Adipocyte (in vitro differentiated cells): ENCODE measurements at regions not wholly inside any gene's neighbourhood (a gene's known extent, or its start where the extent isn't known, plus 50 kb on each side); places are given as distances from the start of the nearest gene placed in this dataset.

Experiments used
- DNase-seq: peaks from one replicate; pipeline ENCODE4 v3.0.0-alpha.2; 2015; ENCODE audit warnings: low read depth
- H3K27me3 ChIP-seq: replicated peaks from 2 replicates; pipeline ENCODE4 v1.7.0; 2013; ENCODE audit warnings: mild to moderate bottlenecking, low read length, moderate library complexity; ENCODE audit not compliant: control insufficient read depth, insufficient read depth
- H3K36me3 ChIP-seq: 2 replicates; pipeline ENCODE4 v1.7.0; 2013; ENCODE audit warnings: low read length, mild to moderate bottlenecking, moderate library complexity; ENCODE audit not compliant: control insufficient read depth, insufficient read depth, severe bottlenecking
- H3K4me1 ChIP-seq: 2 replicates; pipeline ENCODE4 v1.7.0; 2013; ENCODE audit warnings: mild to moderate bottlenecking, low read length, moderate library complexity; ENCODE audit not compliant: control insufficient read depth, insufficient read depth
- H3K4me3 ChIP-seq: 2 replicates; pipeline ENCODE4 v1.7.0; 2013; ENCODE audit warnings: mild to moderate bottlenecking, low read length, moderate library complexity
- H3K9ac ChIP-seq: 2 replicates; pipeline ENCODE4 v1.7.0; 2013; ENCODE audit warnings: mild to moderate bottlenecking, low read length, moderate library complexity
- H3K9me3 ChIP-seq: 2 replicates; pipeline ENCODE4 v1.7.0; 2013; ENCODE audit warnings: mild to moderate bottlenecking, low read length, moderate library complexity; ENCODE audit not compliant: control insufficient read depth

DNA sequence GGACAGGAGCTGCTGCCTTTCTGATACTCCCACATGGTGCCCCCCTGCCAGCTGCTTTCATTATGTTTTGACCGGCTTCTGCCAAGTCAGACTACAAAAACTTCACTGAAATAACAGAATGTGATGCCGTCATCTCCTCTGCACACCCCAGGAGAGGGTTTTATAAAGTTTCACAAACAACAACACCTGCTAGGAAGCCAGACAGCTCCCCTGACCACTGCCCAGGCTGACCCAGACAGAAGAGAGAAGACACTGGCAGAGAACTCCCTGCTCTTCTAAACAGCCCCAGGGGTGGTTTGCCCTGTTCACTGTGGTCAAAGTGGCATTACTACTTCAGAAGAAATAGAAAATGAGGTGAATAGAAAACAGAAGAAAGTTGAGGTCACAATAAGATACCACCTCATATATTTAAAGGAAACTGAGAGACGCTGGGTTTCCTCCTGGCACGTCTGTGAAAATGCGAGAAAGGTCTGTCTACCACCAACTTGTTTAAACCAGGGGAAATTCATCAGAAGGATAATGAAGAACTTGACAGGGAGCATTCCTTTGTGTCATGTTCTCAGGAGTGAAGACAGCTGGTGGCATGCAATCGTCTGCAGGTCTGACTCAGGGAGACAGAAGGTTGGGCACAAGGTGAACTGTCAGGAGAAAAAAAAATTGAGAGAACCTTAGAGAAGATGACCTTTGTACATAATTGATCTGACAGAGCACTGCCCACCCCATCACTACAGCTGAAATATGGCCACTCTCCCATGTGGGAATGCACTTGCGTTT lies 119.0 kb upstream of the NFIA start:
- DNase-seq = no peak
- no peaks in the 10 kb centered on the region for H3K36me3 ChIP-seq

DNA sequence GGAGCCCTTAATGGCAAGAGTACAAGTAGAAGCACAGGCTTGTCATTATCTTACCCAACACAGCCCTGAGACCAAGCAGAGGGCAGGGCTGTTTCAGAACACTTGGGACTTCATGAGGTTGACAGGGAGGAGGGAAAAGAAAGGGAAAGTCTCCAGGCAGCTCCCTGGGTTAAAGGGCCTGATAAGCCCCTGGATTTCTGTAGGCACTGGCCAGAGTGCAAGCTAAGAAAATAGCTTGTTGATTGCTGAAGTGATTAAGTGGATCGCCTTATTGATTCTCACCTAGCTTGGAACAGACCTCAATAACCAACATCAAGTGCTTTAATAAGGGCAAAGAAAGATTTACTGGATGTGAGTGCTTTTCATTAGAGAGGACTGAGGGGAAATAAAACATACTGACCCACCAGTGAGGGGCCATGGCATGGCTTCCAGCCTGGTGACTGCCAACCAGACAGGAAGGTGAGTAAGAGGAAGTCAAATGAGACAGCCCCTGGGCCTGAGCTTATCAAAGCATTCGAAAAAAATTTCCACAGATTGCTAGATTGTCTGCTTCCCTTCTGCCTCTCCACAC lies 121.4 kb upstream of the NFIA start:
- no peaks in the 10 kb centered on the region for H3K27me3 ChIP-seq
- no peak overlapping the region for H3K9ac ChIP-seq
- peaks cover 9% of the 10 kb centered on the region for H3K9me3 ChIP-seq
- no peaks in the 10 kb centered on the region for H3K36me3 ChIP-seq
- H3K4me1 ChIP-seq = peaks cover 7% of the 10 kb centered on the region
- H3K4me3 ChIP-seq = no peak overlapping the region
- DNase-seq = no peak

More for the DNA sequence above, 119.0 kb upstream of the NFIA start:
- Histone ChIP-seq H3K4me3 (no peak overlapping the region), H3K4me1 (peaks cover 7% of the 10 kb centered on the region), H3K9ac (no peak overlapping the region), H3K27me3 (no peaks in the 10 kb centered on the region), H3K9me3 (peaks cover 9% of the 10 kb centered on the region)

DNA sequence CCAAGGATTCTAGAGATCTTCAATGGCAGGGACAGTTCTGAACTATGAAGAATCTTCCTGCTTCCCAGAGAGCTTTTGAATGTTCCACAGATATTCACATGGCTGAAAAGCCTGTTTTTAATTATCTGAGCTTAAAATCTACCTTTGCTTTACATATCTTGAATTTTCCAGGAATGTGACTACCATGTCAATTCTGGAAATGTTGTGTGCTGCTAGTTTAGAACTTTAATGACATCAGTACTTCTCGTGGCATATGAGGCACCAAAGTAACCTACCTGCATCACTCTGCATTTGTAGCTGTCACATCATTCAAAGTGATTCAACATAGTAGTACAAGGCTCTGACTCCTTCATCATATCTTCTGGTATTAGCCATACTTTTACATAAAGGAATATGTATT lies 122.7 kb upstream of the NFIA start:
- no peaks in the 10 kb centered on the region for H3K36me3 ChIP-seq
- peaks cover 7% of the 10 kb centered on the region for H3K9me3 ChIP-seq
- H3K4me1 ChIP-seq = peaks cover 7% of the 10 kb centered on the region
- DNase-seq = no peak
- no peak overlapping the region for H3K4me3 ChIP-seq
- no peaks in the 10 kb centered on the region for H3K27me3 ChIP-seq
- no peak overlapping the region for H3K9ac ChIP-seq

DNA sequence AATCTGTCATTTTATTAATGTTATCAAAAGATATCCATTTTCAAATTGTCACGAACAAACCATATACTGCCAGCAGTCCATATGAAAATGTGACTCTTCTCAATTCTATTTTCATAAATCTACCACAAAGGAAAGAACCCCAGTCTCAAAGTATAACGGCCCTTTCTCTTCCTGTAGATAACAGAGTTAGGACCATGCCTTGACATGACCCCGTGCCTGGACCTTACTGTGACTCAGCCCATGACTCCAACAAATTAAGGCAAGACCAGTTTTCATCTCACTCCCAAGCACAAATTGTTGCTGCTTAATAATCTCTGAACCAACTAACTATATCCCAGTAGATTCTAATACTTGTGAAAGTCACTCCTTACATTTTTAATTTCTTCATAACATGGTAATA lies 124.4 kb upstream of the NFIA start:
- Histone ChIP-seq H3K9me3 (peaks cover 8% of the 10 kb centered on the region), H3K36me3 (no peaks in the 10 kb centered on the region), H3K27me3 (no peaks in the 10 kb centered on the region), H3K9ac (no peak overlapping the region), H3K4me3 (no peak overlapping the region), H3K4me1 (peaks cover 7% of the 10 kb centered on the region)
- no peak for DNase-seq

DNA sequence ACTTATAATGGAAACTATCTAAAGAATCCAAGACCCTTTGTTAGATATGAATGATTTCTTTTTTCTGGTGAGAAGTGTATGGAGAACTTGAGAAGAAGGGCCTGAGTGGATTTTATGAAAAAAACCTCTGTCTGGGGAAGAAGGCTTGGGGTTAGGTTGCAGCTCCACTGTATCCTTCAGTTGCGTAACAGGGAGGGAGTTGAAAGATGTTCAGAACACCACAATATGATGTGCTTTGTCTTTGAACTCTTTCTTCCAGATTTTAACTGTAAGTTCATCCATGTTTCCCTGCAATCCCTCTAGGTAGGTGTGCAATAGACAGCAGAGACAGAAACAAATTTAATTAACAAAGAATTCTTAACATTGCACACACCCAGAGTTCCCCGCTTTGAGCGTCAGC lies 125.8 kb upstream of the NFIA start:
- Histone ChIP-seq H3K4me1 (peaks cover 7% of the 10 kb centered on the region), H3K36me3 (no peaks in the 10 kb centered on the region), H3K27me3 (peaks cover 8% of the 10 kb centered on the region), H3K4me3 (no peak overlapping the region), H3K9me3 (peaks cover 8% of the 10 kb centered on the region), H3K9ac (no peak overlapping the region)
- DNase-seq = peak; percentile 39

DNA sequence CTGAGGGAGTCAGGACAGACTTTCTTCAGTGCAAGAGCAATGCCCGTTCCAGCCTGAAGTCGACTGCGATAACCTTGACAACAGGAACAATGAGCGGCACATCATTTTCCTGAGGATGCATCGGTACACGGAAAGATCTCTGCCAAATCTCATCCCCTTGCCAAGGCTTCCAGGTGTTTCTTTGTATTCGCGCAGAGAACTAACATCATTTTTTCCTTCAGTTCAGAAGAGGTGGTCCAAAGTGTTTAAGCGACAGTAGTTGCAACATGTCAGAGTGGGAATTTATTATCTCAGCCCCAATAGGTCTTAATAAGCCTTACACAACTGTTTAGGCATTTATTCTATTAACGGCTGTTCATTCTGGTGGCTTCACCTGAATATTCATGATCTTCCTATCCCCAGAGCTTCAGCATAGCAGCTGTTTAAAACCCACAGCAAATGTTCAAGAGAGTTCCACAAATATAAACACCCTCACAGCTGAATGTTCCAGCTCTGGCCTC lies 129.7 kb upstream of the NFIA start:
- no peak overlapping the region for H3K4me3 ChIP-seq
- peaks cover 8% of the 10 kb centered on the region for H3K9me3 ChIP-seq
- no peak for DNase-seq
- H3K27me3 ChIP-seq = peaks cover 23% of the 10 kb centered on the region
- no peak overlapping the region for H3K9ac ChIP-seq
- no peaks in the 10 kb centered on the region for H3K36me3 ChIP-seq
- H3K4me1 ChIP-seq = no peaks in the 10 kb centered on the region

DNA sequence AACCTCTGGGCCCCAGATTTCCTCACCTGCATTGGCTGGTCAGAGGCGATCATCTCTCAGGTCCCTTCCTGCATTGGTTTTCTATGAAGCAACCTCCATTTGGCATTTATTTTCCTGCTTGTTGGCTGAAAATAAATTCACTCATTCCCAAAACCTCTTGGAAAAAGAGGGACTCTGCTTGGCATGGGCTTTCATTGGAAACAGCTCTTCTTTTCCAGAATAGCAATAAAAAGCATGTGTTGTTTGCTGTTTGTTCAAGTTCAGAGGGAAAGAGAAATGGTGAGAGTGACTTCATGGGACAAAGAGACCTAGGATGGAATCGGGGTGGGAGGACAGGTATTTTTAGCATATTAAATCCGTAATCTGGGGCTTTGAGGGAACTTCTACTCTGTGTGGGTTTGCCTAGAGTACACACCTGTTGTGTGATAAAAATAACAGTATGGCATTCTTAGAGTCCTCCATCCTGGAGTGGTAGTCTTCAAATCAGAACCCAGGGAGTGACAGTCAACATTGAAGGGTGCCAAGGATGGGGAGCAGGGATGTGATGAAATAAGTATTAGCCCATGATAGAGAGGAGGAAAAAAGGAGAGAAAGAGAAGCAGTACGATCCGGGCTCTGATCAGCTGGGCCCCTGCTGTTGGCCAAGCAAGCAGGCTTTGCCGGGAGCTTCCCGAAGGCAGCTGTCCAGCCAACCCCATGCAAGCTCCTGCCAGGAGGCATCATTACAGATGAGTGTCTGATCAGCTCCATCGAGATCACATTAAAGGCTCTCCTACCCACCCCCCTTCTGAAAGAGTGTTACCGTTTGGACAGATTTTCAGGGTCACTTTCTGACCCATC lies 131.9 kb upstream of the NFIA start:
- no peak for DNase-seq
- Histone ChIP-seq H3K9me3 (peaks cover 8% of the 10 kb centered on the region), H3K27me3 (peaks cover 23% of the 10 kb centered on the region), H3K4me3 (no peak overlapping the region), H3K9ac (no peak overlapping the region), H3K4me1 (no peaks in the 10 kb centered on the region), H3K36me3 (no peaks in the 10 kb centered on the region)

DNA sequence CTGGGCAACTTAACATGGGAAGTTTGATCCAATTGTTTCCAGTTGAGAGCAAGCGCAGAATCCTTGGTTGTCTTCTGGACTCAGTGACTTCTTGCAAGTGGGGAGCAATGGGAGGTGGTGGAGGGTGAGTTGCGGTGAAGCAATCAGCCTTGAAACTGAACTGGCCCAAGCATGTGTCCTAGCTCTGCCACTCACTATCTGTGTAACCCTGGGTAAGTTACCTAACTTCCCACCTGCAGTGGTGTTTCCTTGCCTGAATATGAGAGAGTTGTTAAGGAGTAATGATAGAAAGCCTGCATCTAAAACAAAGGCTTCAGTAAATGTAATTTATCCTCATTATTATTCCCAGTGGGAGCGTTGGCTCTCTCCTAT lies 132.5 kb upstream of the NFIA start:
- no peak for DNase-seq

DNA sequence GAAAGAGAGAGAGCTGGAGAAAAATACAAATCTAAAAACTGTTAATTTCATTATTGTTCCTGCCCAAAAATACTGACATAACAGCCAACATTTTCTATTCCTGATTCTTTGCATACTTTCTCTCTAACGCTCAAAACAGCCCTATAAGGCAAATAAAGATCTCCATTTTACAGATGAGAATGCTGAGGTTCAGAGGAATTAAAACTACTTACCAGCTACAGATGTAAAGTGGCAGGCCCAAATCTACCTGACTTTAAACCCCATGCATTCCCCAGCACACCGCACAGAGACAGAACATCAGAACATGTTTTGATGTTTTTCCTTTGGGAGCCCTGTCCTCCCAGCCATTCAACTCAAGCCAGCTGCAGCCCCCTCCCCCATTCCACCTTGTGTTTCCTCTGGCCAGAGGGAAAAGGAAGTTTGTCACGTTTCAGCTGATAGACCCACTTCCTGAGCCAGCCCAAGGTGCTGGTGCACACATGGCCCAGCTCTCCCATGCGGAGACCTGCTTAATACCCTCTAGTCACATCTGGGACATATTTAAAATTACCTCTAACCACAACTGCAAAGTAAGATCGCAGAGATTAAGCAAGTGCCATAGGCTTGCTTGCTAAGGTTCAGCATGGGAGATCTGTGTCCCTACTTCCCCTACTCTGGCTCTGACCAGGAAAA lies 133.1 kb upstream of the NFIA start:
- no peak overlapping the region for H3K9ac ChIP-seq
- no peaks in the 10 kb centered on the region for H3K4me1 ChIP-seq
- no peak for DNase-seq
- H3K9me3 ChIP-seq = no peaks in the 10 kb centered on the region
- no peaks in the 10 kb centered on the region for H3K36me3 ChIP-seq
- H3K4me3 ChIP-seq = no peak overlapping the region
- peaks cover 23% of the 10 kb centered on the region for H3K27me3 ChIP-seq

More for the DNA sequence above, 132.5 kb upstream of the NFIA start:
- no peaks in the 10 kb centered on the region for H3K4me1 ChIP-seq
- H3K27me3 ChIP-seq = peaks cover 23% of the 10 kb centered on the region
- peaks cover 2% of the 10 kb centered on the region for H3K9me3 ChIP-seq
- no peaks in the 10 kb centered on the region for H3K36me3 ChIP-seq
- H3K4me3 ChIP-seq = no peak overlapping the region
- no peak overlapping the region for H3K9ac ChIP-seq

DNA sequence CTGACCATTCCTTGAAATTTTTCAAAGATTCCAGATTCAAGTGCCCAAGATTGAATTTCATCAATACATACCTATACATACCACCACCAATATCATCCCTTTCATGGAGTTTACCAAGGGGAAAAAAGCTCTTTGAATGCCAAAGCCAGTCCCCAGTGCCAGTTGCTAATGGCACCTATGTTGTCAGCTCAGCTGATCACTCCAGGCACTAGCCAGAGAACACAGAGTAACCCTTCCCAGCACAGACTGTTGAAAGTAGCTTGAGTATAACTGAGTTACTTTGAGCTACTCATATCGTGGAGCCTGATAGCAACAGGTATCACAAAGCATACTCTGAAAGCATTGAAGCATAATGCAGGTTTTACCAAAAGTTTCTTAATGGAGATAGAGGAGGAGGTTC lies 133.9 kb upstream of the NFIA start:
- no peak overlapping the region for H3K9ac ChIP-seq
- no peak overlapping the region for H3K4me3 ChIP-seq
- H3K36me3 ChIP-seq = no peaks in the 10 kb centered on the region
- peaks cover 23% of the 10 kb centered on the region for H3K27me3 ChIP-seq
- no peaks in the 10 kb centered on the region for H3K4me1 ChIP-seq
- H3K9me3 ChIP-seq = no peaks in the 10 kb centered on the region
- no peak for DNase-seq

DNA sequence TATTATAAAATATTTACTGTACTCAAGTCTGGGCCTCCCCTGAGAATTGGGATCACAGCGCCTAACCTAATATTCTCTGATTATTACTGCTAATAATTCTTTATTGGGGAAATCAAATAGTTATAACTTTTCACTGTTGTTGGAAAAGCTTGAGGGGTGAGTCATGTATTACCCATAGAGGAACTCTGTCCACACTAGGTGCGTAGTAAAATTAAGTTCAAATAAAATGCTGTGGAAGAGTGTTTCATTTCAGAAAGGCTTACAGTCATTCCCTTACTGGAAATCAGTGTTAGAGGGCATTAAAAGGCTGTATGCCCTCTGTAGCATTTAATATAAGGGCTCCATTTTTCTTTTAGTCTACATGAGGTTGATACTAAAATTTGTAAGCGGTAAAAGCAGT lies 135.0 kb upstream of the NFIA start:
- peaks cover 23% of the 10 kb centered on the region for H3K27me3 ChIP-seq
- H3K4me1 ChIP-seq = no peaks in the 10 kb centered on the region
- no peak overlapping the region for H3K4me3 ChIP-seq
- no peak for DNase-seq
- H3K9ac ChIP-seq = no peak overlapping the region
- H3K9me3 ChIP-seq = no peaks in the 10 kb centered on the region
- H3K36me3 ChIP-seq = no peaks in the 10 kb centered on the region
